ENCODE measurements at regions not wholly inside any gene's neighbourhood (a gene's known extent, or its start where the extent isn't known, plus 50 kb on each side); places are given as distances from the start of the nearest gene placed in this dataset.
A peak's percentile ranks its signal among the peaks of the same experiment; 100 is the strongest.
"Not testable (repeated sequence)": the region's sequence is repeated elsewhere in the genome, so short reads cannot be mapped to it uniquely, and the experiment has no call there.

- DNase-seq: no peak
Measured at GRCh38 chr3:196147116-196147515, 64.1 kb downstream of the ZDHHC19 start.

GRCh38 chr3:196145468-196146262 lies 63.8 kb upstream of the TFRC start:
- no peak for DNase-seq

- no peak for DNase-seq
Measured at GRCh38 chr3:196144383-196145105, 62.7 kb upstream of the TFRC start.

DNA sequence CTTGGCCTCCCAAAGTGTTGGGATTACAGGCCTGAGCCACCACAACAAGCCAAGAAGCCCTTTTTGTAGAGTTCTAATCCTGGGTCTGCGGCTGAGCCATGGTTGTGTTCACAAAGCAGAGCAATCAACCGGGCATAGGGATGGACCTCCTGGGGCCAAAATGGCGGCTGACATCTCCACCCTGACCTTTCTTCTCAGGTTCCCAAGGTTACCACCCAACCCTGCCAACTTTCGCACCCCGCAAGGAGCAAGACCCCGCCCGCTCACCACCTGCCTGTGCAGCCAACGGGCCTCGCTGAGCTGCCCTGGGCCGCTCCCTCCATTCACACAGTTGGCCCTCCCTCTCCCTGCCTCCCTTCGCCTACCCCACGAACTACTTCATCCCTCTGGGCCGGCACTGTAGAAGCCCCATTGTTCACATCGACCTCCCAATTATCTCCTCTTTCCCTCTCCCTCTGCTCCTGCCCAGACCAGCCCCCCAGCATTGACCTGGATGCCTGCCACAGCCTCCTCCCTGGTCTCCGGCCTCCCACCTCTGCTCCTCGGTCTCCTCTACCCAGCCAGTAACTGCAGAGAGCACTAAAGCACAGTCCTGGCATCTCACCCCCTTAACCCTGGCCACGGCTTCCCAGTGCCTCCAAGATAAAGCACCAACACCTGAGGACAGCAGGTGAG lies 62.0 kb upstream of the TFRC start:
- DNase-seq: no peak

DNA sequence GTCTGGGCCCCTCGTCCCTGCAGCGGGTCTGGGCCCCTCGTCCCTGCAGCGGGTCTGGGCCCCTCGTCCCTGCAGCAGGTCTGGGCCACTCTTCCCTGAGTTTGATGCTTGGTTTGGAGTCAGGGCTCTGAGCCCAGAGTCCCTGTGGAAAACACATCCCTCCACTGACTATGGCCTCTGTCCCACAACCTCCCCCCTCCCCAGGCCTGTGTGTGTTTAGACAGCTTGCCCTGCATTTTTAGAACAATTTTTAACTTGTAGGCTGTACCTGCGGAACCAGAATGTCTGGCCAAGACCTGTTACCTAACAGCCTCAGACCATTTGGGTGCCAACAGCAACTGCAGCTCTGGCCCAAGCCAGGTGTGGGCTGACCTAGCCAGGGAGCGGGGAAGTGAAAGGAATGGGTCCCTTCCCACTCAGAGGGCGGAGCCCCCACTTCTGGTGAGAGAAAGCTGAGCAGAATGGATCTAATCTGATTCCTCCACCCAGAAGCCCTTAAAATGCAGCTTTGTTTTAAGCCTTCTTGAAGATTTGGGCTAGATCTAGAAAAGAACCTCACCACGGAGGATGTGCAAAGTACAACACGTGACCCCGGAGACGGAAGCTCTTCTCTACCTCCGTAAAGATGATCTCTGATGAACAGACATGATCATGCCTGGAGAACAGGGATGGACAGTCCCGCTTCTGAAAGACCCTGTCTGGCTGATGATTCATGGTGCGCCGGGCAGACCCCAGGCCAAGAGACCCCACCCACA lies 60.5 kb upstream of the TFRC start:
- peak; percentile 65 for DNase-seq

- DNase-seq: no peak
Measured at GRCh38 chr3:196141866-196142201, 59.9 kb upstream of the TFRC start.

DNA sequence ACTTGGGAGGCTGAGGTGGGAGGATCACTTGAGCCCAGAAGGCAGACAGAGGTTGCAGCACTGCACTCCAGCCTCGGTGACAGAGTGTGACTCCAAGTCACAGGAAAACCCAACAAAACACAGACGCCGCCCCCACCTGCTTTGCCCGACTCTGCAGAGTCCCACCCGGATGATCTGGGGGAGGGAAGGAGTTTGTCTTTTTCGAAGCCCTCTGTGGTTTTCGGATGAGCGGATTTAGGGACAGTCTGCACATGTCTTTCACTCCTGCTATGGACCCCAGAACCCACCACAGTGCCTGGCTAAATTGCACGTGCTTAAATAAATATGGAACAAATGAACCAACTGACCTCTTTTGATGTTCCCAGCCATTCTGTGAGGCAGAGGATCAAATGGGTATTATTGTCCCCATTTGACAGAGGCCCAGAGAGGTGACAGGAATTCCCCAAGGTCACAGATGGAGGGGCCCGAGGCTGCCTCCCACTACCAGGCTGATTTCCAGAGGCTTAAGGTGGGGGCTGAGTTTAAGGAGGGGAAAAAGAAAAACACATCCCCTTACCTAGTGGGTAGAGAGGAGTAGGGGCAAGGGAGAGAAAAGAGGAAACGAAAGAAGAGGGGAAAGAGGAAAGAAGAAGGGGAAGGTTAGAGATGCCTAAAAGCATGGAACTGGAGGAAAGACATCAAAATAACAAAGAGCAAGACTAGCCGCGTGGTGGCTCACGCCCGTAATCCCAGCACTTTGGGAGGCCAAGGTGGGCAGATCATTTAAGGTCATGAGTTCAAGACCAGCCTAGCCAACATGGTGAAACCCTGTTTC lies 59.4 kb upstream of the TFRC start:
- DNase-seq: no peak

- DNase-seq: no peak
Measured at GRCh38 chr3:196140224-196140623, 58.3 kb upstream of the TFRC start.

DNA sequence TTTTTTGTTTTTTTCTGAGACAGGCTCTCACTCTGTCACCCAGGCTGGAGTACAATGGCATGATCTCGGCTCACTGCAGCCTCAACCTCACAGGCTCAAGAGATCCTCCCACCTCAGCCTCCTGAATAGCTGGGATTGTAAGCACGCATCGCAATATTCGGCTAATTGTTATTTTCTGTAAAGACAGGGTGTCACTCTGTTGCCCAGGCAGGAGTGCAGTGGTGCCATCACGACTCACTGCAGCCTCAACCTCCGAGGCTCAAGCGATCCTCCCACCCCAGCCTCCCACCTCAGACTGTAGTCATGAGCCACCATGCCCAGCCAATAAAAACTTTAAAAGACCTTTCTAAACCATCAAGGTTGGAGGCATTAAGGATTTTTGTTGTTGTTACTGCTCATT lies 57.4 kb upstream of the TFRC start:
- no peak for DNase-seq

DNA sequence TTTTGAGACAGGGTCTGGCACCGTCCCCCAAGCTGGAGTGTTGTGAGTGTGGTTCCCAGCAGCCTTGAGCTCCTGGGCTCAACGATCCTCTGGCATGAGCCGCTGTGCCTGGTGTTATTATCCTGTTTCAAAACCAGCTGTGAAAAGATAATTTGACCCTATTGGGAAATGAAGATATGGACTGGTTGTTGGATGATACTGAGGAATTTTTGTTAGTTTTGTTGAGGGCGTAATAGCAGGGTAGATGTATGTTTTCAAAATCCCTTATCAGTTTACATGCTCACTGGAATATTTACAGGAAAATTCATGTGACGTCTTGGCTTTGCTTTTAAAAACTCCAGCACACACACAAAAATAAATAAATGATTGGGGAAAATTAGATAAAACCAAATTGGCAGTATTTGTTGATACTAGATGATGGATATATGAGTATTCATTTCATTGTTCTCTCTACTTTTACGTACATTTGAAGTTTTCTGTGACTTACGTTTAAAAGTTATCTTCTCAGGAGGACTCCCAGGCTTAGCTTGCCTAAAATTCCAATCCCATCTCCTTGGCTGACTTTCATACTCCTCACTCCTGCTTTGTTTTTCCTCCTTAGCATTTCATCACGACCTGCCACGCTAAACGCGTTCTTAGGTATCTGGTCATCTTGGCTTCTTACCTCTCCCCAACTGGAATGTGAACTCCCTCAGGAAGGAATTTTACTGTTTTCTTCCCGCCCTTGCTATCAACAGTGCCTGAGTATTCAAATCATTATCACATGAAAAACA lies 56.8 kb upstream of the TFRC start:
- peak; percentile 79 for DNase-seq

DNA sequence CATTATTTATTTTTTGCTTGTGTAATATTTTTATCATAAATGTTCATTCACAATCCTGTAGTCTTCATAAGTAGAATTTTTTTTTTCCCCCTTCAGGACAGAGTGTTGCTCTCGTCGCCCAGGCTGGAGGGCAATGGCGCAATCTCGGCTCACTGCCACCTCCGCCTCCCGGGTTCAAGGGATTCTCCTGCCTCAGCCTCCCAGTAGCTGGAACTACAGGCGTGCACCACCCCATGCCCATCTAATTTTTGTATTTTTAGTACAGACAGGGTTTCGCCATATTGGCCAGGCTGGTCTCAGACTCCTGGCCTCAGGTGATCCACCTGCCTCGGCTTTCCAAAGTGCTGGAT lies 54.7 kb upstream of the TFRC start:
- DNase-seq: not testable (repeated sequence)

- peak; percentile 90 for DNase-seq
Measured at GRCh38 chr3:196135693-196136639, 54.1 kb upstream of the TFRC start.

GRCh38 chr3:196134691-196135090 lies 52.8 kb upstream of the TFRC start:
- no peak for DNase-seq

DNA sequence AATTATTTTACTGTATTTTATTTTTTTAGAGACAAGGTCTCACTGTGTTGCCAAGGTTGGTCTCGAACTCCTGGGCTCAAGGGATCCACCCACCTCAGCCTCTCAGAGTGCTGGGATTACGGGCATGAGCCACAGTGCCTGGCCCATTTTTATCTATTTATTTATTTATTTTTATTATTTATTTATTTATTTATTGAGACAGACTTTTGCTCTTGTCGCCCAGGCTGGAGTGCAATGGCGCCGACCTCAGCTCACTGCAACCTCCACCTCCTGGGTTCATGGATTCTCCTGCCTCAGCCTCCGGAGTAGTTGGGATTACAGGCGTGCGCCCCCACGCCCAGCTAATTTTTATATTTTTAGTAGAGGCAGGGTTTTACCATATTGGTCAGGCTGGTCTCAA lies 52.0 kb upstream of the TFRC start:
- DNase-seq: not testable (repeated sequence)

DNA sequence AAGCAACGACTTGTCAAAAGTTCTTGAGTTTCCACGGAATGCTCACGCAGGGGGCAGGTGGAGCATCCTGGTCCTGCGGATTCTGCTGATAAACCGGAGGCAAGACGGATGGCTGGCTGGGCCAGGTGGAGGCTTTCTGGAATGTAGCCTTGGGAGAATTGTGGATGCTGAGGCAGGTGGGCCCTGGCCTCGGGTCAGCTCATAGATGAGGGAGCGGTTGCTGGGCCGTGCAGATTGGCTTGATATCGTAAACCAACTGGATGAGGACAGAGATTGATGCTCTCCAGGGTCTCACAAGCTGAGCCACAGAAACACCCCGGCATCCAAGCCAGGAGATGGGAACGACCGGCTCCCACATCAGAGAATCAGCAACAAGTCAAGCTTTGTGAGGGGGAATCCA lies 50.0 kb upstream of the TFRC start:
- DNase-seq: no peak
